IMR-90 (cell line): ENCODE measurements at regions not wholly inside any gene's neighbourhood (a gene's known extent, or its start where the extent isn't known, plus 50 kb on each side); places are given as distances from the start of the nearest gene placed in this dataset.

Source experiments
- ATAC-seq: fragments of 200-7000 bp; cut with Tn5 transposase; 2 replicates; pipeline ENCODE4 v1.9.1; 2020; ENCODE audit warnings: low read depth, mild to moderate bottlenecking, moderate library complexity
- BruUV-seq: library from RNA; stranded (reverse); fragments of 400-500 nt; replicated peaks from 2 replicates; lab custom pipeline; 2021; lab: Mats Ljungman, UMichigan
- CTCF ChIA-PET: fragments of 300-600 bp; formaldehyde crosslinking; extraction: SDS; loops from one replicate; lab custom pipeline; 2021; ENCODE audit warnings: antibody characterized with exemption; lab: Yijun Ruan, JAX
- POLR2A ChIA-PET: fragments of 300-600 bp; sonication (Branson Sonifier 250); formaldehyde crosslinking; loops from one replicate; lab custom pipeline; 2022; ENCODE audit warnings: antibody characterized with exemption; ENCODE audit not compliant: unreplicated experiment; lab: Charles Lee
- DNase-seq: peaks from one replicate; pipeline ENCODE4 v3.0.0; 2013
- H2AFZ ChIP-seq: replicated peaks from 2 replicates; pipeline ENCODE3; 2013; ENCODE audit warnings: low read length, mild to moderate bottlenecking; ENCODE audit not compliant: poor library complexity
- H2AK5ac ChIP-seq: 2 replicates; pipeline ENCODE4 v1.6.1; 2013; ENCODE audit warnings: low read depth, low read length, inconsistent platforms
- H2AK9ac ChIP-seq: replicated peaks from 2 replicates; pipeline ENCODE3; 2013; ENCODE audit warnings: mild to moderate bottlenecking, low read depth, low read length, moderate library complexity; ENCODE audit not compliant: poor library complexity
- H2BK120ac ChIP-seq: 2 replicates; pipeline ENCODE4 v1.6.1; 2013; ENCODE audit warnings: low read depth, low read length, inconsistent platforms
- H2BK15ac ChIP-seq: 3 replicates; pipeline ENCODE4 v1.6.1; 2013; ENCODE audit warnings: low read depth, low read length, inconsistent platforms
- H2BK20ac ChIP-seq: 2 replicates; pipeline ENCODE4 v1.6.1; 2013; ENCODE audit warnings: low read depth, mild to moderate bottlenecking, inconsistent platforms, low read length, moderate library complexity
- H2BK5ac ChIP-seq: 2 replicates; pipeline ENCODE4 v1.6.1; 2013; ENCODE audit warnings: mild to moderate bottlenecking, low read depth, low read length, inconsistent platforms; ENCODE audit not compliant: poor library complexity, severe bottlenecking
- H3K14ac ChIP-seq: replicated peaks from 2 replicates; pipeline ENCODE4 v1.6.1; 2013; ENCODE audit warnings: low read depth, low read length, inconsistent platforms
- H3K18ac ChIP-seq: 2 replicates; pipeline ENCODE4 v1.6.1; 2013; ENCODE audit warnings: low read depth, low read length, control low read depth
- H3K23ac ChIP-seq: 2 replicates; pipeline ENCODE4 v1.6.1; 2013; ENCODE audit warnings: low read depth, low read length, inconsistent platforms
- H3K27ac ChIP-seq: 2 replicates; pipeline ENCODE4 v1.5.1; 2013; ENCODE audit warnings: mild to moderate bottlenecking, control low read depth, low read length; ENCODE audit not compliant: insufficient read depth
- H3K27me3 ChIP-seq: 2 replicates; pipeline ENCODE4 v1.6.1; 2013; ENCODE audit warnings: low read length; ENCODE audit not compliant: control insufficient read depth, insufficient read depth
- H3K36me3 ChIP-seq: 2 replicates; pipeline ENCODE4 v1.6.1; 2013; ENCODE audit warnings: low read length, mixed read lengths; ENCODE audit not compliant: control insufficient read depth, insufficient read depth
- H3K4ac ChIP-seq: 2 replicates; pipeline ENCODE4 v1.6.1; 2013; ENCODE audit warnings: low read depth, low read length, inconsistent platforms
- H3K4me1 ChIP-seq: 2 replicates; pipeline ENCODE4 v1.6.1; 2013; ENCODE audit warnings: low read length, mixed read lengths; ENCODE audit not compliant: control insufficient read depth, insufficient read depth
- H3K4me2 ChIP-seq: 2 replicates; pipeline ENCODE4 v1.6.1; 2013; ENCODE audit warnings: low read depth, mild to moderate bottlenecking, control low read depth, low read length, moderate library complexity
- H3K4me3 ChIP-seq: 2 replicates; pipeline ENCODE4 v1.5.1; 2013; ENCODE audit warnings: low read depth, mild to moderate bottlenecking, control low read depth, low read length, moderate library complexity; ENCODE audit not compliant: insufficient read depth
- H3K56ac ChIP-seq: 2 replicates; pipeline ENCODE4 v1.6.1; 2013; ENCODE audit warnings: low read length, inconsistent platforms; ENCODE audit not compliant: insufficient read depth; ENCODE audit errors: extremely low read depth
- H3K79me1 ChIP-seq, 2 experiments: 2 replicates each; pipeline ENCODE4 v1.6.1; 2013; ENCODE audit warnings: low read length in 2 of 2, inconsistent platforms in 1 of 2, low read depth in 1 of 2
- H3K9ac ChIP-seq: 2 replicates; pipeline ENCODE4 v1.6.1; 2013; ENCODE audit warnings: low read depth, low read length, control low read depth
- H3K9me1 ChIP-seq: 2 replicates; pipeline ENCODE4 v1.6.1; 2013; ENCODE audit warnings: low read length, inconsistent platforms; ENCODE audit not compliant: insufficient read depth
- H3K9me3 ChIP-seq: 2 replicates; pipeline ENCODE4 v1.6.1; 2013; ENCODE audit warnings: low read length; ENCODE audit not compliant: control insufficient read depth, insufficient read depth
- H4K20me1 ChIP-seq: 2 replicates; pipeline ENCODE4 v1.6.1; 2013; ENCODE audit warnings: low read length, inconsistent platforms; ENCODE audit not compliant: insufficient read depth
- H4K5ac ChIP-seq: 2 replicates; pipeline ENCODE4 v1.6.1; 2013; ENCODE audit warnings: mild to moderate bottlenecking, low read depth, low read length, control low read depth
- H4K8ac ChIP-seq, 2 experiments: 2 replicates each; pipeline ENCODE4 v1.6.1; 2013; ENCODE audit warnings: low read depth in 2 of 2, low read length in 2 of 2, control low read depth in 1 of 2, inconsistent platforms in 1 of 2
- H4K91ac ChIP-seq: 2 replicates; pipeline ENCODE4 v1.6.1; 2013; ENCODE audit warnings: low read depth, low read length, inconsistent platforms; ENCODE audit not compliant: insufficient read depth
- CEBPB ChIP-seq: IDR thresholded peaks from 2 replicates; pipeline ENCODE4 v1.6.1; 2012; ENCODE audit warnings: low read depth, low read length, improper control_type of control experiment
- CHD1 ChIP-seq: IDR thresholded peaks from 2 replicates; pipeline ENCODE4 v1.6.1; 2012; ENCODE audit warnings: low read depth, low read length, improper control_type of control experiment
- FOS ChIP-seq: fragments of 150-350 bp; IDR thresholded peaks from 2 replicates; pipeline ENCODE4 v1.6.1; 2016; ENCODE audit warnings: low read depth, low read length
- MAFK ChIP-seq: IDR thresholded peaks from 2 replicates; pipeline ENCODE4 v1.6.1; 2012; ENCODE audit warnings: low read depth, low read length, improper control_type of control experiment
- MXI1 ChIP-seq: IDR thresholded peaks from 2 replicates; pipeline ENCODE4 v1.6.1; 2012; ENCODE audit warnings: low read depth, mild to moderate bottlenecking, low read length, moderate library complexity, borderline replicate concordance
- RFX5 ChIP-seq: IDR thresholded peaks from 2 replicates; pipeline ENCODE4 v1.8.0; 2012; ENCODE audit warnings: low read depth, mild to moderate bottlenecking, low read length, moderate library complexity
- WGBS, 2 experiments: methylation state at CpG; one replicate each; pipeline versions ENCODE4 v1.1.5 to v1.1.7; 2013; ENCODE audit warnings: missing lambda C conversion rate in 2 of 2; ENCODE audit not compliant: insufficient read length in 1 of 2; ENCODE audit errors: extremely low coverage in 2 of 2; 5-methylcytosine and 5-hydroxymethylcytosine counted together
- dilution Hi-C: fragments of 300-500 bp; cut with HindIII; formaldehyde crosslinking; loops from one replicate; pipeline ENCODE4 v1.14.3; 2018; ENCODE audit warnings: low sequenced_read_pairs; ENCODE audit not compliant: unreplicated experiment
- in situ Hi-C: fragments of 300-500 bp; cut with MboI; formaldehyde crosslinking; loops from 3 replicates; pipeline ENCODE4 v1.14.3; 2019; ENCODE audit warnings: low sequenced_read_pairs, inconsistent platforms, mixed read lengths
- intact Hi-C: fragments of 100-400 bp; cut with micrococcal nuclease; formaldehyde crosslinking; loops from 2 replicates; pipeline ENCODE4 v1.10.0; 2022
- TF ChIP-seq, protein P1 (sequence below): fragments of 150-350 bp; IDR thresholded peaks from 2 replicates; pipeline ENCODE4 v1.6.1; 2016; ENCODE audit warnings: low read depth, mild to moderate bottlenecking, low read length, moderate library complexity, borderline replicate concordance

DNA sequence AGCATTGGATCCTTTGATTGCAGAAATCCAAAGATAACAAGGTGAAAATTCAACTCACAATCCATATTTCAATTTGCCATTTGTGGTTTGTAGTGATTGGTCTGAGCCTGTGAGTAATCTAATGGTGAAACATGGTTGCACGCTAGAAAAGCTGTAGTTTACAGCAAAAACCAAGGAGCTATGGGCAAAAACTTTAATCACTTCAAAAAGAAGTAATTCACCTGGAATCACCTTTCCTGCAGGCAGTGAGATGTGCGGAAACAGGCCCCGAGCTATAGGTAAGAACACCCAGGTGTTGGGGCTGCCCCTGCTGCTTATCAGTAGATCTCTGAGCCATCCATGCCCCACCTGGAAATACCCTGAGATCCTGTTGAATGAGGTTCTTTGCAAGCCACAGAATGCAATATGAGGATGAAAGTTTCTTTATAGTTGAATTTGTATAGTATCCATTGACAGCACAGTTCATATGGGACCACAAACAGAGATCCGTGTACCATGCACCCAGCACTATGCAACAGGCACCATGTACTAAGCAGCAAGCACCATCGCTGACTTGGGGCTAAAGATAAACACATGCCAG, 208.2 kb downstream of the SPP2 start:
- peaks cover 8% of the 10 kb centered on the region for H3K9me1 ChIP-seq
- peak; percentile 86 for DNase-seq
- peak overlapping the region; percentile 95 for H2AK5ac ChIP-seq
- no CpG with 5 or more reads among the region's 5 CpGs for WGBS, 2 experiments
- H3K27me3 ChIP-seq, result no peaks in the 10 kb centered on the region
- peak overlapping the region; percentile 53; the same call in 1 of the 2 replicates for H3K4me2 ChIP-seq
- 0 out of 2 replicates have a peak overlapping the region, but pooled peaks have one; percentile 12 for H3K56ac ChIP-seq
- peak overlapping the region; percentile 94 for H3K4ac ChIP-seq
- H3K9ac ChIP-seq, result no peak overlapping the region
- dilution Hi-C loops, result no loop called here
- ATAC-seq, result peak; percentile 71
- H3K9me3 ChIP-seq, result no peaks in the 10 kb centered on the region
- H2BK120ac ChIP-seq, result peak overlapping the region; percentile 96
- H3K36me3 ChIP-seq, result no peaks in the 10 kb centered on the region
- H4K20me1 ChIP-seq, result no peaks in the 10 kb centered on the region
- no peaks in the 10 kb centered on the region for H3K79me1 ChIP-seq
- BruUV-seq, result no TSS peak
- ChIA-PET POLR2A (interaction anchor here (0.7 kb wide), 1 partner anchor 34 kb away, joined by 3 read pairs; no protein-coding TSS in a partner anchor), CTCF (interaction anchor here (0.6 to 1.4 kb wide), 4 partner anchors 11 to 354 kb away, joined by 3 to 4 read pairs (median 4); no protein-coding TSS in a partner anchor)
- peak overlapping the region; percentile 11 for H2AK9ac ChIP-seq
- H3K27ac ChIP-seq, result peak overlapping the region; percentile 65
- intact Hi-C loops, result loop anchor here (1.0 to 10.0 kb wide), 2 partner anchors 123 to 284 kb away; no protein-coding TSS in a partner anchor
- no peak overlapping the region for H3K4me3 ChIP-seq
- in situ Hi-C loops, result loop anchor here (25.0 kb wide), 1 partner anchor 854 kb away; no protein-coding TSS in a partner anchor
- peak overlapping the region; percentile 43; the same call in 1 of the 2 replicates for H4K5ac ChIP-seq
- peak overlapping the region; percentile 78 for H4K91ac ChIP-seq
- peak overlapping the region; percentile 96 for H2BK5ac ChIP-seq
- H2AFZ ChIP-seq, result peak overlapping the region; percentile 79
- peaks cover 10% of the 10 kb centered on the region for H3K4me1 ChIP-seq
- peak overlapping the region; percentile 51; the same call in 1 of the 2 replicates for H3K23ac ChIP-seq
- TF ChIP-seq, protein P1, sequence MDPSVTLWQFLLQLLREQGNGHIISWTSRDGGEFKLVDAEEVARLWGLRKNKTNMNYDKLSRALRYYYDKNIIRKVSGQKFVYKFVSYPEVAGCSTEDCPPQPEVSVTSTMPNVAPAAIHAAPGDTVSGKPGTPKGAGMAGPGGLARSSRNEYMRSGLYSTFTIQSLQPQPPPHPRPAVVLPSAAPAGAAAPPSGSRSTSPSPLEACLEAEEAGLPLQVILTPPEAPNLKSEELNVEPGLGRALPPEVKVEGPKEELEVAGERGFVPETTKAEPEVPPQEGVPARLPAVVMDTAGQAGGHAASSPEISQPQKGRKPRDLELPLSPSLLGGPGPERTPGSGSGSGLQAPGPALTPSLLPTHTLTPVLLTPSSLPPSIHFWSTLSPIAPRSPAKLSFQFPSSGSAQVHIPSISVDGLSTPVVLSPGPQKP, result no peak
- TF ChIP-seq CEBPB (peak; percentile 65; the same call in 1 of the 2 replicates), MXI1 (no peak), CHD1 (no peak), FOS (0 out of 2 replicates have a peak, but pooled peaks have one; percentile 1), RFX5 (no peak), MAFK (no peak)
- H3K14ac ChIP-seq, result peak overlapping the region; percentile 50
- peak overlapping the region; percentile 80; the same call in 1 of the 2 replicates for H3K18ac ChIP-seq
- peak overlapping the region; percentile 47; the same call in 1 of the 3 replicates for H2BK15ac ChIP-seq
- peak overlapping the region; percentile 65 to 78 for H4K8ac ChIP-seq
- H2BK20ac ChIP-seq, result peak overlapping the region; percentile 90
